GM23248 (cell line): ENCODE measurements at regions not wholly inside any gene's neighbourhood (a gene's known extent, or its start where the extent isn't known, plus 50 kb on each side); places are given as distances from the start of the nearest gene placed in this dataset.

Source experiments
- DNase-seq: peaks from one replicate; pipeline ENCODE4 v3.0.0-alpha.2; 2015
- H2AFZ ChIP-seq: fragments of 200-600 bp; sonication (generic); 2 replicates; pipeline ENCODE4 v1.6.1; 2016; ENCODE audit warnings: antibody characterized with exemption
- H3F3A ChIP-seq: fragments of 200-600 bp; sonication (generic); 2 replicates; pipeline ENCODE4 v1.6.1; 2016; ENCODE audit warnings: mild to moderate bottlenecking, antibody characterized with exemption, mixed run types; ENCODE audit not compliant: insufficient read depth
- H3K27ac ChIP-seq: fragments of 200-600 bp; sonication (generic); 2 replicates; pipeline ENCODE4 v1.5.1; 2016; ENCODE audit warnings: mild to moderate bottlenecking
- H3K27me3 ChIP-seq: fragments of 200-600 bp; sonication (generic); replicated peaks from 2 replicates; pipeline ENCODE4 v1.6.1; 2016; ENCODE audit warnings: mild to moderate bottlenecking; ENCODE audit not compliant: insufficient read depth
- H3K36me3 ChIP-seq: fragments of 200-600 bp; sonication (generic); 2 replicates; pipeline ENCODE4 v1.6.1; 2016; ENCODE audit warnings: low read depth, mild to moderate bottlenecking
- H3K4me1 ChIP-seq: fragments of 200-600 bp; sonication (generic); 2 replicates; pipeline ENCODE4 v1.6.1; 2016; ENCODE audit warnings: mild to moderate bottlenecking; ENCODE audit not compliant: insufficient read depth
- H3K4me2 ChIP-seq: fragments of 200-600 bp; sonication (generic); one replicate; pipeline ENCODE4 v1.6.1; 2016; ENCODE audit warnings: mild to moderate bottlenecking; ENCODE audit not compliant: unreplicated experiment
- H3K4me3 ChIP-seq: fragments of 200-600 bp; sonication (generic); 2 replicates; pipeline ENCODE4 v1.5.1; 2016; ENCODE audit warnings: mild to moderate bottlenecking
- H3K79me2 ChIP-seq: fragments of 200-600 bp; sonication (generic); 2 replicates; pipeline ENCODE4 v1.6.1; 2016; ENCODE audit warnings: mild to moderate bottlenecking; ENCODE audit not compliant: insufficient read depth
- H3K9ac ChIP-seq: fragments of 200-600 bp; sonication (generic); 2 replicates; pipeline ENCODE4 v1.6.1; 2016; ENCODE audit warnings: mild to moderate bottlenecking
- H3K9me2 ChIP-seq: fragments of 200-600 bp; sonication (generic); 2 replicates; pipeline ENCODE4 v1.6.1; 2016; ENCODE audit warnings: mixed run types, mild to moderate bottlenecking, moderate library complexity; ENCODE audit not compliant: insufficient read depth
- H3K9me3 ChIP-seq: fragments of 200-600 bp; sonication (generic); one replicate; pipeline ENCODE4 v1.6.1; 2017; ENCODE audit warnings: low read depth
- H4K20me1 ChIP-seq: fragments of 200-600 bp; sonication (generic); 2 replicates; pipeline ENCODE4 v1.6.0; 2016; ENCODE audit not compliant: insufficient read depth
- EZH2 ChIP-seq: fragments of 200-600 bp; sonication (generic); IDR thresholded peaks from 2 replicates; pipeline ENCODE4 v1.6.1; 2018; ENCODE audit warnings: antibody characterized with exemption, mild to moderate bottlenecking; ENCODE audit not compliant: insufficient read depth, poor library complexity, severe bottlenecking
- EZH2phosphoT487 ChIP-seq: fragments of 200-600 bp; sonication (generic); IDR thresholded peaks from 2 replicates; pipeline ENCODE4 v1.6.1; 2018; ENCODE audit warnings: antibody characterized with exemption, moderate library complexity, mild to moderate bottlenecking, low read depth; ENCODE audit not compliant: insufficient read depth
- WGBS, 2 experiments: methylation state at CpG; one replicate each; pipeline ENCODE4 v1.1.6; 2015 to 2017; ENCODE audit warnings: low lambda C conversion rate in 2 of 2, low coverage in 1 of 2; ENCODE audit errors: missing lambda C conversion rate in 2 of 2; 5-methylcytosine and 5-hydroxymethylcytosine counted together
- in situ Hi-C: fragments of 300-500 bp; cut with MboI; formaldehyde crosslinking; loops from 2 replicates; pipeline ENCODE4 v1.15.0; 2020

- TF ChIP-seq EZH2phosphoT487: no peak
- TF ChIP-seq EZH2: no peak
- no peaks in the 10 kb centered on the region for H3F3A ChIP-seq
- in situ Hi-C loops: no loop called here
- no peak overlapping the region for H3K4me2 ChIP-seq
- H3K79me2 ChIP-seq: no peaks in the 10 kb centered on the region
- no peak overlapping the region for H2AFZ ChIP-seq
- H3K27me3 ChIP-seq: no peaks in the 10 kb centered on the region
- no peaks in the 10 kb centered on the region for H3K4me1 ChIP-seq
- H3K27ac ChIP-seq: no peak overlapping the region
- H4K20me1 ChIP-seq: no peaks in the 10 kb centered on the region
- H3K4me3 ChIP-seq: no peak overlapping the region
- DNase-seq: no peak
- H3K9ac ChIP-seq: no peak overlapping the region
- 17 to 45% methylated on average over 8 to 14 of the region's 14 CpGs for WGBS, 2 experiments
- H3K36me3 ChIP-seq: no peaks in the 10 kb centered on the region
- no peaks in the 10 kb centered on the region for H3K9me2 ChIP-seq
- H3K9me3 ChIP-seq: no peaks in the 10 kb centered on the region
These were observed 72.6 kb downstream of the FRMPD3 start for GRCh38 chrX:107521877-107522586.

GRCh38 chrX:107522901-107523300 is 73.4 kb downstream of the FRMPD3 start:
- Histone ChIP-seq H3K79me2 (no peaks in the 10 kb centered on the region), H3K36me3 (no peaks in the 10 kb centered on the region), H3K9ac (no peak overlapping the region), H3K4me2 (no peak overlapping the region), H3K9me2 (no peaks in the 10 kb centered on the region), H3K9me3 (no peaks in the 10 kb centered on the region), H3K4me3 (no peak overlapping the region), H3K27ac (no peak overlapping the region), H3K4me1 (no peaks in the 10 kb centered on the region), H2AFZ (no peak overlapping the region), H4K20me1 (no peaks in the 10 kb centered on the region), H3K27me3 (no peaks in the 10 kb centered on the region), H3F3A (no peaks in the 10 kb centered on the region)
- in situ Hi-C loops: no loop called here
- WGBS, 2 experiments: 54% methylated on average over 2 of the region's 2 CpGs; no CpG with 5 or more reads in 1 of the 2 experiments
- no peak for TF ChIP-seq EZH2phosphoT487
- TF ChIP-seq EZH2: no peak
- DNase-seq: no peak

- WGBS, 2 experiments: 74 to 75% methylated on average over 3 of the region's 3 CpGs
- DNase-seq: no peak
- Histone ChIP-seq H2AFZ (no peak overlapping the region), H3K9me2 (no peaks in the 10 kb centered on the region), H3K36me3 (no peaks in the 10 kb centered on the region), H4K20me1 (no peaks in the 10 kb centered on the region), H3K4me1 (no peaks in the 10 kb centered on the region), H3K4me3 (no peak overlapping the region), H3K4me2 (no peak overlapping the region), H3K79me2 (no peaks in the 10 kb centered on the region), H3K9me3 (no peaks in the 10 kb centered on the region), H3K9ac (no peak overlapping the region), H3F3A (no peaks in the 10 kb centered on the region), H3K27ac (no peak overlapping the region), H3K27me3 (no peaks in the 10 kb centered on the region)
- TF ChIP-seq EZH2: no peak
- in situ Hi-C loops: no loop called here
These were observed 76.7 kb downstream of the FRMPD3 start for GRCh38 chrX:107526141-107526540.

GRCh38 chrX:107530141-107530540 is 80.7 kb downstream of the FRMPD3 start:
- Histone ChIP-seq H3K4me1 (no peaks in the 10 kb centered on the region), H3K9ac (no peak overlapping the region), H2AFZ (no peak overlapping the region), H3K27me3 (no peaks in the 10 kb centered on the region), H3K27ac (no peak overlapping the region), H4K20me1 (no peaks in the 10 kb centered on the region), H3K4me2 (no peak overlapping the region), H3K79me2 (no peaks in the 10 kb centered on the region), H3K9me2 (no peaks in the 10 kb centered on the region), H3K4me3 (no peak overlapping the region), H3K36me3 (no peaks in the 10 kb centered on the region), H3F3A (no peaks in the 10 kb centered on the region), H3K9me3 (no peaks in the 10 kb centered on the region)
- in situ Hi-C loops: loop anchor here (10.0 kb wide), 1 partner anchor 195 kb away; no protein-coding TSS in a partner anchor
- no peak for DNase-seq
- TF ChIP-seq EZH2 (no peak), EZH2phosphoT487 (no peak)
- 42 to 78% methylated on average over 2 to 4 of the region's 4 CpGs for WGBS, 2 experiments

GRCh38 chrX:107537815-107538214 is 88.4 kb downstream of the FRMPD3 start:
- H3K4me3 ChIP-seq: no peak overlapping the region
- in situ Hi-C loops: loop anchor here (10.0 kb wide), 1 partner anchor 187 kb away; no protein-coding TSS in a partner anchor
- no peak overlapping the region for H3K4me2 ChIP-seq
- no peak overlapping the region for H3K27ac ChIP-seq
- DNase-seq: peak; percentile 62
- no peaks in the 10 kb centered on the region for H3K27me3 ChIP-seq
- TF ChIP-seq EZH2phosphoT487 (no peak), EZH2 (no peak)
- H3F3A ChIP-seq: no peaks in the 10 kb centered on the region
- H3K4me1 ChIP-seq: no peaks in the 10 kb centered on the region
- no peaks in the 10 kb centered on the region for H3K9me3 ChIP-seq
- H3K9me2 ChIP-seq: no peaks in the 10 kb centered on the region
- H3K9ac ChIP-seq: no peak overlapping the region
- no peak overlapping the region for H2AFZ ChIP-seq
- no peaks in the 10 kb centered on the region for H4K20me1 ChIP-seq
- H3K36me3 ChIP-seq: no peaks in the 10 kb centered on the region
- 21 to 28% methylated on average over 6 of the region's 6 CpGs for WGBS, 2 experiments
- no peaks in the 10 kb centered on the region for H3K79me2 ChIP-seq
